ENCODE measurements at regions not wholly inside any gene's neighbourhood (a gene's known extent, or its start where the extent isn't known, plus 50 kb on each side); places are given as distances from the start of the nearest gene placed in this dataset.

DNA sequence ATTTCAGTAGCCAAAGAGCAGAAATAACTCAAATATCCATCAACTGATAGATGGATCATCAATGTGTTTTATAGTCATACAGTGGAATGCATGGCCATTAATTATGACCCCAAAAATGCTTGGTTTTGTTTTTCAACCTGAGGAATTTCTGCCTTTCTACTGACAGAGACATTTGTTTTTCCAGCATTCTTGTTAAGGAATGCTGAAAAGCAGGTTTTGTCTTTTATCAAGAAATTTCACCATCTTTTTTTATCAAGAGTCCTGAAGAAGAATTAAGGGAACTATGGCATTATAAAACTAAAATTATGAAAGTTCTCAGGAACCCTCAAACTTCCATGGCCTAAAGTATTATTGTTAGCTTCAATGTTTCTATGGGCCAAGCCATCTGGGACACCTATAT, 153.4 kb upstream of the THSD7A start:
- H3K27ac ChIP-seq, result no peak overlapping the region
- no peak for DNase-seq (ENCODE audit: low spot score)
- POLR2A ChIA-PET (ENCODE audit: low non-redundant PET), result no interaction called here
- TF ChIP-seq, protein P1, sequence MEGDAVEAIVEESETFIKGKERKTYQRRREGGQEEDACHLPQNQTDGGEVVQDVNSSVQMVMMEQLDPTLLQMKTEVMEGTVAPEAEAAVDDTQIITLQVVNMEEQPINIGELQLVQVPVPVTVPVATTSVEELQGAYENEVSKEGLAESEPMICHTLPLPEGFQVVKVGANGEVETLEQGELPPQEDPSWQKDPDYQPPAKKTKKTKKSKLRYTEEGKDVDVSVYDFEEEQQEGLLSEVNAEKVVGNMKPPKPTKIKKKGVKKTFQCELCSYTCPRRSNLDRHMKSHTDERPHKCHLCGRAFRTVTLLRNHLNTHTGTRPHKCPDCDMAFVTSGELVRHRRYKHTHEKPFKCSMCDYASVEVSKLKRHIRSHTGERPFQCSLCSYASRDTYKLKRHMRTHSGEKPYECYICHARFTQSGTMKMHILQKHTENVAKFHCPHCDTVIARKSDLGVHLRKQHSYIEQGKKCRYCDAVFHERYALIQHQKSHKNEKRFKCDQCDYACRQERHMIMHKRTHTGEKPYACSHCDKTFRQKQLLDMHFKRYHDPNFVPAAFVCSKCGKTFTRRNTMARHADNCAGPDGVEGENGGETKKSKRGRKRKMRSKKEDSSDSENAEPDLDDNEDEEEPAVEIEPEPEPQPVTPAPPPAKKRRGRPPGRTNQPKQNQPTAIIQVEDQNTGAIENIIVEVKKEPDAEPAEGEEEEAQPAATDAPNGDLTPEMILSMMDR (conservative IDR thresholded peaks at IDR 0.05; ENCODE audit: low read depth), result no peak
- CTCF ChIA-PET, result no interaction called here

DNA sequence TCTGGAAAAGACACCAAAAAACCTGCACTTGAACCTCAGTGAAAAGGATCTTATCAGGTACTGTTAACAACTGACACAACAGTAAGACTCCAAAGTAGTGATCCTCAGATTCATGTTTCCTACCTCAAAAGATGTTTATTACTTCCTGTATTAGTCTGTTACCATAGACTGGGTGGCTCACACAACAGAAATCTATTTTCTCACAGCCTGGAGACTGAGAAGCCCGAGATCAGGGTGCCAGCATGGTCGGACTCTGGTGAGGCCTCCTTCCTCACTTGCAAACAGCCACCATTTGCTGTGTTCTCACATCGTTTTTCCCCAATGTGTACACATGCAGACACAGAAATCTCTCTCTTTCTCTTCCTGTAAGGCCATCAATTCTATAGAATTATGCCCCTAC, 154.0 kb upstream of the THSD7A start:
- ChIA-PET POLR2A (ENCODE audit: low non-redundant PET) (no interaction called here), CTCF (no interaction called here)
- no peak for DNase-seq (ENCODE audit: low spot score)
- H3K27ac ChIP-seq, result no peak overlapping the region
- TF ChIP-seq, protein P1 (conservative IDR thresholded peaks at IDR 0.05; ENCODE audit: low read depth), result no peak

DNA sequence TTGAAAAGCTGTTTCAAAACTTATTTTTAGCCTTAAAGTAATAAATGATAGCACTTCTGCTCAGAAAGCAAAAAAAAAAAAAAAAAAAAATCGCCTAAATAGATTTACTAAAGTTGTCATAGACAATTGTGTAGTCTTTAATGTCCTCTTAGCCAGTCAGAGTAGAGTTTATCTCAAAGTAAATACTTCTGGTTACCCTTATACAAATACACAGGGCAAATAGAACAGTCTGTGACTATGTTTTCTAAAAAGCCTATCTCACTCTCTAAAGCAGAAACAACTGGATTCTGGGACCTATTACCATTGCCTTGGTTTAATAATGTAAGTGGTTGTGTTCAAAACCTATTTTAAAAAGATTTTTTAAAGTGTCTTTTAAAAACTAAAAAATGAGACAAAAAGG, 156.2 kb upstream of the THSD7A start:
- CTCF ChIA-PET, result interaction anchor here (0.5 kb wide), 1 partner anchor 304 kb away, joined by 3 read pairs; no protein-coding TSS in a partner anchor
- TF ChIP-seq, protein P1 (conservative IDR thresholded peaks at IDR 0.05; ENCODE audit: low read depth), result no peak
- no peak for DNase-seq (ENCODE audit: low spot score)
- POLR2A ChIA-PET (ENCODE audit: low non-redundant PET), result no interaction called here
- no peak overlapping the region for H3K27ac ChIP-seq

DNA sequence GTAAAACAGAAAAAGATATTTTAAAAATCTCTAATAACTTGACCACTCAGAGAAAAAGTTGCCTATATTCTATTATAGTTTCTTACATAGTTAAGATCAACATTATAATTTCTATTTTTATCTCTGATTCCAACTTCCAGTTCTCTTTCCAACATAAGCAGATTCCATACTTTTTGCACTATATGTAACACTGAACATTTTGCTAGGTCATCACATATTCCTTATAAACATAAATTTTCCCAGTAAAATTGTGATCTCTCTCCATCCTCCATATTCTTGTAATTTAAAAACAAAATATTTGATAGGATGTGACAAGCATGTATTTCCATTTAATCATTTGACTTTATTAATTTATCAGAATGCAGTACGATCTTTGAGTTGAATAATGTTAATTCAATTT, 170.4 kb upstream of the THSD7A start:
- TF ChIP-seq, protein P1 (conservative IDR thresholded peaks at IDR 0.05; ENCODE audit: low read depth), result no peak
- no peak for DNase-seq (ENCODE audit: low spot score)
- ChIA-PET CTCF (no interaction called here), POLR2A (ENCODE audit: low non-redundant PET) (no interaction called here)
- no peak overlapping the region for H3K27ac ChIP-seq

DNA sequence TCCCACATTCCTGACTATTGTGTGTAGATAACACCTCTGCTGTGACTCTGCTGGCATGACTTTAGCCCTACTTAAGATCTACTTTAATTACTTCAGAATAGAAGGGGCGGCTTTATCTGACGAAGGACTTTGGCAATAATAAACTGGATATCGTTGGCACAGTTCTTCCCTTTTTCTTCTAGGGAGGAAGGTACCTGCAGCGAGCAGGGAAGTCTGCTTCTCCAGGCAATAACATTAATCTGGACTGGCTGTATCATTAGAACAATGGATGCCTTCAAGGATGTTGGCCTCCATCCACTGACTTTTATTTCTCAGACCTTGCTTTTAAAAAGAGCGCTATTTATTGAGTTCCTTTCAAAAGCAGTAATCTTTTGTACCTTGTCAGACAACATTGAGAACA, 172.6 kb upstream of the THSD7A start:
- no peak for DNase-seq (ENCODE audit: low spot score)
- ChIA-PET POLR2A (ENCODE audit: low non-redundant PET) (no interaction called here), CTCF (no interaction called here)
- TF ChIP-seq, protein P1 (conservative IDR thresholded peaks at IDR 0.05; ENCODE audit: low read depth), result no peak
- no peak overlapping the region for H3K27ac ChIP-seq

DNA sequence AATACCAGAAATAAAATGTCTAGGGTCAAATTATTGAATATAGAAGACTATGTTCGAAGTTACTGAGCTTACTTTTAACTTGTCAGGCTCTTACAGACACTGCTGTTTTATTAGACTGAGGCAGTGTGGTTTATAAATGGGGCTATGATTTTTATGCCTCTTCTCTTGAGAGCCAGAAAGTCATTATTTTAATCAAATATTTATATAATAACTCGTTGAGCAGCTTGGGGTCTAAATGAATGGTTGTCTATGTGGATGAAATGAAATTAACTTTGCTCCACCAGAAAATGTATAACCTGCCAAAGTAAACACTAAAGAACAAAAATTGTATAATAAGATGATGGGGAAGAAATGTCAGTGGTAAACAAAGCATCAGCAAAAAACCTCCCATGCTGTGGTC, 175.6 kb upstream of the THSD7A start:
- POLR2A ChIA-PET (ENCODE audit: low non-redundant PET), result no interaction called here
- CTCF ChIA-PET, result no interaction called here
- TF ChIP-seq, protein P1 (conservative IDR thresholded peaks at IDR 0.05; ENCODE audit: low read depth), result no peak
- no peak for DNase-seq (ENCODE audit: low spot score)
- H3K27ac ChIP-seq, result no peak overlapping the region

DNA sequence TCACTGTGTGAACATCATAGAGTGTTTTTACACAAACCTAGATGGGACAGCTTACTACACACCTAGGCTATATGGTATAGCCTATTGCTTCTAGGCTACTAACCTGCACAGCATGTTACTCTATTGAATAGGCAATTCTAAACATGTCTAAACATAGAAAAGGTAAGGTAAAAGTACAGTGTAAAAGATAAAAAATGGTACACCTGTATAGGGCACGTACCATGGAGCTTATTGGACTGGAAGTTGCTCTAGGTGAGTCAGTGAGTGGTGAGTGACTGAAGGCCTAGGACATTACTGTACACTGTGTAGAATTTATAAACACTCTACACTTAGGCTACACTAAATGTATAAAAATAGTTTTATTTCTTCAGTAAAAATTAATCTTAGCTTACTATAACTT, 182.0 kb upstream of the THSD7A start:
- no peak for DNase-seq (ENCODE audit: low spot score)
- no peak overlapping the region for H3K27ac ChIP-seq
- ChIA-PET CTCF (no interaction called here), POLR2A (ENCODE audit: low non-redundant PET) (no interaction called here)
- TF ChIP-seq, protein P1 (conservative IDR thresholded peaks at IDR 0.05; ENCODE audit: low read depth), result no peak
